GM18951 (cell line): ENCODE measurements at regions not wholly inside any gene's neighbourhood (a gene's known extent, or its start where the extent isn't known, plus 50 kb on each side); places are given as distances from the start of the nearest gene placed in this dataset.
"Not testable (repeated sequence)": the region's sequence is repeated elsewhere in the genome, so short reads cannot be mapped to it uniquely, and the experiment has no call there.

Source experiments
- POLR2A ChIP-seq: IDR thresholded peaks from 4 replicates; pipeline ENCODE4 v1.6.1; 2011; ENCODE audit warnings: mild to moderate bottlenecking; ENCODE audit not compliant: insufficient read length, insufficient read depth; ENCODE audit errors: extremely low read depth
- in situ Hi-C: fragments of 300-500 bp; cut with MboI; formaldehyde crosslinking; loops from one replicate; pipeline ENCODE4 v1.12.0; 2022; ENCODE audit warnings: low sequenced_read_pairs, mixed read lengths, inconsistent platforms; ENCODE audit not compliant: unreplicated experiment

DNA sequence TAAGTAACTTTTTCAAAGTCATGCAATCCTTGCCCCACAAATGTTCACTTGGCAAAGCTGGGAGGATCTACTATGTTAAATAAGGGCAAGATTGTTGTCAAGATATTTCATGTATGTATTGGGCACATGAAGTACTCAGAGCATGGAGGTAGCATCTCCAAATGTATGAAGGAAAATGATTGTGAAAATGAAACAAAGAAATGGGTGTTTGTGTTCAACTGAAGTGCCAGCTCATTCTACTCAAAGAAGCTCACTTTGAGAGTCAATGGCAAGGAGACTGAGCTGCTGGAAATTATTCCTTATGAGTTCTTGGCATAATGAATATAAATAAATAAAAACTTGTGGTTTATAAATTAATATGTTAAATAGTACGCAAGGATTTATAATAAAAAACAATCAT lies 124.5 kb upstream of the ARSJ start:
- in situ Hi-C loops, result no loop called here

DNA sequence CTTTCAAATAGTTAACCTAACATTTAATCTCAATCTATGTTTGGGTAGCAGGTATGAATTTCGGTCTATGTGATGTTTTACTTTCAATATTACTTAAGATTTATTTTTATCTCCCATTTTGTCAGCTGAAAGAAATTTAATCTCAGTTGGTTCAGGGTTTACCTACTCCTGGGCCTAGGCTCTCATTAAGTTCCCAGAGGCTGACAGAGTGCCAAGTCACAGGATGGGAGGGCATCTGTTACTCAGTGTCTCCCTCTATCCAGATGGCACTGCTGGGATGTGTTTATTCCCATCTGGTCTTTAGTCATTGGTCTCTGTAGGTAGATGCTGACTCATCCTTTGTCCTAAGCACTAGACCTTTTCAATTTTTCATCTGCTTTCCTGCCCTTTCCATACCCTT lies 129.4 kb upstream of the ARSJ start:
- in situ Hi-C loops, result no loop called here
- TF ChIP-seq POLR2A, result no peak

More for the DNA sequence above, 124.5 kb upstream of the ARSJ start:
- TF ChIP-seq POLR2A, result no peak

DNA sequence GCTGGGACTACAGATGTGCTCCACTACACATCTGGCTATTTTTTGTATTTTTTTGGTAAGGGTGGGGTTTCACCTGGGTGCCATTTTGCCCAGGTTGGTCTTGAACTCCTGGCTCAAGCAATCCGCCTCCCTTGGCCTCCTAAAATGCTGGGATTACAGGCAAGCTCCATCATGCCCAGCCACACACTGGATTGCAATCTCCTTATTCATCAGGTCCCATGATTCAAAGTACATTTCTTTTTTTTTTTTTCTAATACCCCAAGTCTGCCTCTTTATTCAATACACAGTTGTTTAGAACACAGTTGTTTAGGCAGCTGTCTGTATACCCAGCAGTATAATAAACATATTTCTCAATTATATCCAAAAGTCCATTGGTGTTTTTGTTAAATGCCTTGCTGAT lies 130.3 kb upstream of the ARSJ start:
- in situ Hi-C loops, result no loop called here

DNA sequence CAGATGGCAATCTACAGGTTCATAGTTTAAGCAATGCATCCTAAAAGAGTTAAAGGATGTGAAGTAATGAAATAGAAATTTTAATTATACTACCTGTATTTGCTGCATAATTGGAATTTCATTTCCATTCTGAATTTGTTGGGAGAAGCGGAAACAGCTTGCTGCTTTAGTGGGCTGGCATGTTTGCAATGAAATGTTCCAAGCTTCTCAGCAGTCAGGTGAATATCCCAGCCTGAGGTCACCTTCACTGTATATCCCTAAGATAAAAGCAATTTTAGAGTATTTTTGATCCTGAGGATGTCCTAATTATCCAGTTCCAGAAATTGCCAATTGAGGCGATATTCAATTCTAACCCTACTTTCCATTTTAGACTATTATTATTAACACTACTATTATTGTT lies 136.1 kb upstream of the ARSJ start:
- in situ Hi-C loops, result no loop called here
- TF ChIP-seq POLR2A, result no peak

More for the DNA sequence above, 130.3 kb upstream of the ARSJ start:
- no peak for TF ChIP-seq POLR2A

DNA sequence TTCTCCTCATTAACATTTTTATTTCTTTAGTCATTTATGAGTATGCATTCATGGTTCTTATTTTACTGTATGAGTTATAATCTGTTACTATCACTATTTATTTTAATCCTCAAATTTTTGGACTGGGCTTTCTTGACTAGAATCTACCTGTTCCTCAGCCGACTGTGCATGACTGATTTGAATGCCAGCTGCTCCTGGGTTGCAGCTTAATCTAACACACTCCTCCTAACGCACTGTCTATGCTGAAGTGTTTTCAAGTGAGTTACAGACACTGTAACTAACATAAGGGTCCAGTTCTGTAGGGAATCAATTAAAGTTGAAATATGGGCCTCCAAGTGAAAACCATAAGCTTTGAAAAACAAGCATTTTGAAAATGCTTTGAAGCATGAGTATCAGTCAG lies 137.4 kb upstream of the ARSJ start:
- in situ Hi-C loops, result no loop called here
- TF ChIP-seq POLR2A, result no peak

DNA sequence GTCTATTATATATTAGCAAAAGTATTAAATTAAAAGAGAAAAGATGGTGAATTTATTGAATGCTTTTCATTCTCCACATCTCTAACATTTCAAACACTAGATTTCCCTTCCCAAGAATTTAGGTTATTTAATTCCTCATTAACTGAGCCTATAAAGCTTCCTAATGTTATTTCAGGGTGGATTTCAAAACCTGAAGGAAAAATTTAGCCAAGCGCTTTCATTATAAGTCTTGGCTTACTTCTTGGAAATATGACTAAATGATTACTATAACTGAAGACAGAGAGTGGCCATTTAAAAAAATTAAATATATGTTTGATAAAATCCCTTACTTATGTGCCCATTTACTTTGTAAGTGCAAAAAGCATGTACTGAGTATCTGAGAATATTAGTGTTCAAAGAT lies 141.8 kb upstream of the ARSJ start:
- no peak for TF ChIP-seq POLR2A
- in situ Hi-C loops, result no loop called here

DNA sequence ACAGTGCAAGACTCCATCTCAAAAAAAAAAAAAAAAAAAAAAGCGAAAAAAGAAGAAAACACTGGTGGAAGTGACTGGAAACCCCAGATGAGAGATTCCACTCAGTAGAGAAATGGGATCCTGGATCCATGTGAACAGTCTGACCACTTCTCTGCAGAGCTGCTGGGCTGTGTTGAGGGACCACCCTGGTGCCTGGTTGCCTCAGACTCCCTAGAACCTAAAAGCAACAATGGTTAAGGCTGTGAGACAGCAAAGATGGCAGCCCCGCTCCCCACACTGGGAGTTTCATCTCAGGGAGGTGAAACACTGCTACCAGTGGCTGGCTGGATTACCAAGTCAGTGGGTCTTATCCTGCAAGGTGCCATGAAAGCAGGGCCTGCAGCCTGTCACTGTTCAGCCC lies 152.8 kb upstream of the ARSJ start:
- TF ChIP-seq POLR2A, result no peak
- in situ Hi-C loops, result no loop called here

DNA sequence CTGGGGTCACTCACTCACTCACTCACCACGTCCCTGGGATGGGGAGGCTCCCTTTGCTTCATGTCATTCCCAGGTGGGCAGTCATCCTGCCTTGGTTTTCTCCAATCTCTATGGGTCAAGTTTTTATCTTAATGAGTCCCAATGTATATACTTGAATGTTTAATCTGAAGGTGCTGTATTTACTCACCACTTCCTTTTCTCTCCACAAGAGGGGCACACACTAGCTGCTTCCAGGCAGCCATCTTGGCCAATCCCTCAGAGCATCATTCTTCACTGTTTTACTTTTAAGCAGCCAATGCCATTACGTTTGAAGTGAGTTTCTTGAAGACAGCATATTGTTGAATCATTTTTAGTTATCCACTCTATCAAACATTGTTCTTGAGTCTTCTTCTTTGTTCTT lies 153.4 kb upstream of the ARSJ start:
- no peak for TF ChIP-seq POLR2A
- in situ Hi-C loops, result no loop called here

DNA sequence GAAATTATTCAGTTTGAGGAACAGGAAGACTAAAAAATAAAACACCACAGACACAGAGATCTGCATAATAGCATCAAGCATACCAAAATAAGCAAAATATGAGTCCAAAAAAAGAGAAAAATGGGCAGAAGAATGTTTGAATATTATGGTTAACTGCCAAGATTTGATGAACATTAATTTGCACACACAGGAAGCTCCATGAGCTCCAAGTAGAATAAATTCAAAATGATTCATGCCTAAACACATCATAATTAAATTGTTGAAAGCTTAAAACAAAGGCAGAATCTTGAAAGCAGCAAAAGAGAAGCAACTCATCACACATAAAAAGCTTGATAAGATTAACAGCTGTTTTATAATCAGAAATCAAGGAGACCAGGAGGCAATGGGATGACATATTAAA lies 156.6 kb upstream of the ARSJ start:
- in situ Hi-C loops, result no loop called here
- no peak for TF ChIP-seq POLR2A

DNA sequence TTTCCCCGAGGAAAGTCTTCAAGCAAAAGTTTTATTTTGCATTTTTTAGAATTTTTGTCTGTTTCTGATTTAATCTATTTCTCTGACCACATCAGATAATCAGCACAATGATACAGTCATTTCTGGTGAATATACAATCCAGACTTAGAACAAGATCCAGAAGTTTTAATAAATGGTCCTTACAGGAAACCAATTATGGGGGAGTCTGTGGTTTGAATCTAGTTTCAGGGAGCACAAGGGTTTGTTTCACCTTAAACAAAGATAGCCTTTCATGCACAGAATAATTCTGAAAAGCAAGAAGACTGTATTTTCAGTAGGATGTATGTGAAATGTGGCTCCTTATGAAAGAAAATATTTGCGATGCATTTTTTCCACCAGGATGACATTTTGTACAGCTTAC lies 158.5 kb upstream of the ARSJ start:
- TF ChIP-seq POLR2A, result no peak
- in situ Hi-C loops, result no loop called here

DNA sequence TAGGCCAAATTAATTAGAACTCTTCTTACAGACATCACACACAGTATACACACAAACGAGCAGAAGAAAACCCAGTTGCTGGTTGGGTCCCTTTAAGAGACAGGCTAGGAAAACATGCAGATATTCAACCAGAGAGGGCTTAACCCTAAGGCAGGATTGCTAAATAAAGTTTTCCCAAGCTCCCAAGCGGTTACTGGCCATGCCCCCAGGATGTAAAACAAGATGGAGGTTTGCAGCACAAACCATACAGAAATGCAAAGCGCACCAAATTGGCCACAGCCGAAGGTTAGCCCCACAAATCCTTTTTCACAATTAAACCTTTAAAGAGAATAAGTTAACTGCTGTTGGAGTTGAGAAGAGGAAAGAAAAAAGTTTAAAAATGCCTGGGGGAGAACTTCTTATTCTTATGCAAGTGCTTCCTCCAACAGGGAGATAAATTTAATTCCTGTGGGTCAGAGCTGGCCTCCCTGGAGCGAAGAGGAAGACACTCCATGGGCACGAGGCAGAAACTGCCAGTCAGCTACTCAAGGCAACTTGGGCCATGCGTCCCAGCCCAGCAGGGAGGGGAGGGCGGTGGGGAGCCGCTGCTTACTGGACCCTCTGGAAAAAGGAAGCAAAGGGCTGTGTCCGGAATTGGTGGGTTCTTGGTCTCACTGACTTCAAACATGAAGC lies 167.6 kb upstream of the ARSJ start:
- TF ChIP-seq POLR2A, result no peak
- in situ Hi-C loops, result no loop called here

DNA sequence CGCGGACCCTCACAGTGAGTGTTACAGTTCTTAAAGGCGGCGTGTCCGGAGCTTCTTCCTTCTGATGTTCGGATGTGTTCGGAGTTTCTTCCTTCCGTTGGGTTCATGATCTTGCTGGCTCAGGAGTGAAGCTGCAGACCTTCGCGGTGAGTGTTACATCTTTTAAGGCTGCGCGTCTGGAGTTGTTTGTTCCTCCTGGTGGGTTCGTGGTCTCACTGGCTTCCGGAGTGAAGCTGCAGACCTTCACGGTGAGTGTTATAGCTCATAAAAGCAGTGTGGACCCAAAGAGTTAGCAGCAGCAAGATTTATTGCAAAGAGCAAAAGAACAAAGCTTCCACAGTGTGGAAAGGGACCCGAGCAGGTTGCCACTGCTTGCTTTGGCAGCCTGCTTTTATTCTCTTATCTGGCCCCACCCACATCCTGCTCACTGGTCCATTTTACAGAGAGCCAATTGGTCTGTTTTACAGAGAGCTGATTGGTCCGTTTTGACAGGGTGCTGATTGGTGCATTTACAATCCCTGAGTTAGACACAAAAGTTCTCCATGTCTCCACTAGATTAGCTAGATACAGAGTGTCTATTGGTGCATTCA lies 168.3 kb upstream of the ARSJ start:
- in situ Hi-C loops, result not testable (repeated sequence)

DNA sequence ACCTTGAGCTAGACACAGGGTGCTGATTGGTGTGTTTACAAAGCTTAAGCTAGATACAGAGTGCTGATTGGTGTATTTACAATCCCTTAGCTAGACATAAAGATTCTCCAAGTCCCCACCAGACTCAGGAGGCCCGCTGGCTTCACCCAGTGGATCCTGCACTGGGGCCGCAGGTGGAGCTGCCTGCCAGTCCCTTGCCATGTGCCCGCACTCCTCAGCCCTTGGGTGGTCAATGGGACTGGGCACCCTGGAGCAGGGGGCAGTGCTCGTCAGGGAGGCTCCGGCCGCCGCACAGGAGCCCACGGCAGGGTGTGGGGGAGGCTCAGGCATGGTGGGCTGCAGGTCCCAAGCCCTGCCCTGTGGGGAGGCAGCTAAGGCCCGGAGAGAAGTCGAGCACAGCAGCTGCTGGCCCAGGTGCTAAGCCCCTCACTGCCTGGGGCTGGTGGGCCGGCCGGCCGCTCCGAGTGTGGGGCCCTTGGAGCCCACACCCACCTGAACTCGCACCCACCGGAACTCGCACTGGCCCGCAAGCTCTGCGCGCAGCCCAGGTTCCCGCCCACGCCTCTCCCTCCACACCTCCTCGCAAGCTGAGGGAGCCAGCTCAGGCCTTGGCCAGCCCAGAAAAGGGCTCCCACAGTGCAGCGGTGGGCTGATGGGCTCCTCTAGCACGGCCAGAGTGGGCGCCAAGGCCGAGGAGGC lies 169.1 kb upstream of the ARSJ start:
- in situ Hi-C loops, result not testable (repeated sequence)

DNA sequence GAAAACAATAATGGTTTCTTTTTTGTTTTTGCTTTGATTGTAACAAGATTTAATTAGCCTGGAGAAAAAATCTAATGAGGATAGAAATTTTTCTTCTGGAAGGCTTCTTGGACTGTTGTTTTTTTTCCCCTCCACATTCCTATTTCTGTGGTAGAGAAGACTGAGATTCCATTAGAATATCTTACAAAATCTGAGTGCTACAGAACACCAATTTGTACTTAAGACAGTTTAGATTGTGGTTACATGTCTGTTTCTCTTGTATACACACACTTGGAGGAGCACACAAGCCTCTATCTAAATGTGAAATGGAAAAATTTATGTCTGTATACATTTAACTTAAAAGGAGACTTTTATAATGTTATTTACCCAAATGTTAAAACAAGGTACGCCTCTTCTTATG lies 176.9 kb upstream of the ARSJ start:
- no peak for TF ChIP-seq POLR2A

More for the DNA sequence above, 176.9 kb upstream of the ARSJ start:
- in situ Hi-C loops, result no loop called here
